H9 (cell line): ENCODE measurements at regions not wholly inside any gene's neighbourhood (a gene's known extent, or its start where the extent isn't known, plus 50 kb on each side); places are given as distances from the start of the nearest gene placed in this dataset.

Experiments
- DNase-seq: peaks from one replicate; pipeline ENCODE4 v3.0.0-alpha.2; 2017
- H2AFZ ChIP-seq: one replicate; pipeline ENCODE4 v1.6.1; 2013; ENCODE audit warnings: mild to moderate bottlenecking, low read length, control low read depth, moderate library complexity
- H2AK5ac ChIP-seq: 2 replicates; pipeline ENCODE4 v1.6.1; 2013; ENCODE audit warnings: low read length, control low read depth, mixed read lengths; ENCODE audit not compliant: insufficient read length
- H2BK120ac ChIP-seq: one replicate; pipeline ENCODE4 v1.6.1; 2013; ENCODE audit warnings: low read depth, mild to moderate bottlenecking, low read length, control low read depth, inconsistent platforms; ENCODE audit not compliant: poor library complexity, severe bottlenecking
- H2BK12ac ChIP-seq: 2 replicates; pipeline ENCODE4 v1.6.1; 2013; ENCODE audit warnings: low read length, control low read depth, mixed read lengths, low read depth; ENCODE audit not compliant: insufficient read length
- H2BK15ac ChIP-seq: 2 replicates; pipeline ENCODE4 v1.6.1; 2013; ENCODE audit warnings: low read depth, low read length, control low read depth
- H2BK20ac ChIP-seq: one replicate; pipeline ENCODE4 v1.6.1; 2013; ENCODE audit warnings: low read depth, mild to moderate bottlenecking, low read length, control low read depth, inconsistent platforms; ENCODE audit not compliant: poor library complexity, severe bottlenecking
- H2BK5ac ChIP-seq: 2 replicates; pipeline ENCODE4 v1.6.1; 2013; ENCODE audit warnings: low read length, control low read depth, mixed read lengths; ENCODE audit not compliant: insufficient read length
- H3K14ac ChIP-seq: 2 replicates; pipeline ENCODE4 v1.6.1; 2013; ENCODE audit warnings: low read length, control low read depth; ENCODE audit not compliant: insufficient read depth
- H3K18ac ChIP-seq: 2 replicates; pipeline ENCODE4 v1.6.1; 2013; ENCODE audit warnings: low read depth, mild to moderate bottlenecking, mixed read lengths, low read length, control low read depth; ENCODE audit not compliant: insufficient read length
- H3K23ac ChIP-seq: 2 replicates; pipeline ENCODE4 v1.6.1; 2013; ENCODE audit warnings: low read length, control low read depth, mixed read lengths, low read depth; ENCODE audit not compliant: insufficient read length
- H3K23me2 ChIP-seq: 2 replicates; pipeline ENCODE4 v1.6.1; 2013; ENCODE audit warnings: low read depth, mild to moderate bottlenecking, mixed read lengths, low read length, control low read depth; ENCODE audit not compliant: insufficient read length, poor library complexity, severe bottlenecking
- H3K27ac ChIP-seq: 2 replicates; pipeline ENCODE4 v1.5.1; 2013; ENCODE audit warnings: low read length, control low read depth, mixed read lengths, low read depth; ENCODE audit not compliant: insufficient read length
- H3K27me3 ChIP-seq: 2 replicates; pipeline ENCODE4 v1.6.1; 2013; ENCODE audit warnings: low read length, control low read depth, inconsistent platforms; ENCODE audit not compliant: insufficient read depth
- H3K4ac ChIP-seq: 2 replicates; pipeline ENCODE4 v1.6.1; 2013; ENCODE audit warnings: low read depth, mild to moderate bottlenecking, control low read depth, inconsistent platforms, low read length, moderate library complexity
- H3K4me1 ChIP-seq: 2 replicates; pipeline ENCODE4 v1.6.1; 2013; ENCODE audit warnings: low read length, control low read depth, inconsistent platforms; ENCODE audit not compliant: insufficient read depth
- H3K4me2 ChIP-seq: 2 replicates; pipeline ENCODE4 v1.6.1; 2013; ENCODE audit warnings: low read length, control low read depth, mixed read lengths; ENCODE audit not compliant: insufficient read length, insufficient read depth
- H3K56ac ChIP-seq: 2 replicates; pipeline ENCODE4 v1.6.1; 2013; ENCODE audit warnings: low read depth, mild to moderate bottlenecking, mixed read lengths, low read length, control low read depth; ENCODE audit not compliant: insufficient read length
- H3K79me1 ChIP-seq: 2 replicates; pipeline ENCODE4 v1.6.1; 2013; ENCODE audit warnings: low read depth, mild to moderate bottlenecking, moderate library complexity, low read length, control low read depth, inconsistent platforms; ENCODE audit not compliant: insufficient read depth, poor library complexity, severe bottlenecking
- H3K79me2 ChIP-seq: 2 replicates; pipeline ENCODE4 v1.6.1; 2013; ENCODE audit warnings: low read length, control low read depth, inconsistent platforms; ENCODE audit not compliant: insufficient read depth
- H3K9ac ChIP-seq: 2 replicates; pipeline ENCODE4 v1.6.1; 2013; ENCODE audit warnings: low read length, control low read depth, mixed read lengths; ENCODE audit not compliant: insufficient read length; ENCODE audit errors: extremely low read depth
- H3K9me3 ChIP-seq: one replicate; pipeline ENCODE4 v1.6.1; 2013; ENCODE audit warnings: low read depth, low read length, inconsistent platforms; ENCODE audit not compliant: control insufficient read depth
- H3T11ph ChIP-seq: one replicate; pipeline ENCODE4 v1.6.1; 2013; ENCODE audit warnings: mild to moderate bottlenecking, low read length, control low read depth, inconsistent platforms
- H4K20me1 ChIP-seq: one replicate; pipeline ENCODE4 v1.6.1; 2013; ENCODE audit not compliant: control insufficient read depth, insufficient read length, insufficient read depth
- H4K5ac ChIP-seq: 2 replicates; pipeline ENCODE4 v1.6.1; 2013; ENCODE audit warnings: low read depth, mild to moderate bottlenecking, mixed read lengths, low read length, control low read depth; ENCODE audit not compliant: insufficient read length
- H4K8ac ChIP-seq: replicated peaks from 2 replicates; pipeline ENCODE4 v1.6.1; 2013; ENCODE audit warnings: low read length, control low read depth, mixed read lengths, low read depth; ENCODE audit not compliant: insufficient read length
- H4K91ac ChIP-seq: 2 replicates; pipeline ENCODE4 v1.6.1; 2013; ENCODE audit warnings: low read depth, mild to moderate bottlenecking, moderate library complexity, mixed read lengths, low read length, control low read depth; ENCODE audit not compliant: insufficient read length
- H3K27ac Mint-ChIP-seq, 3 experiments: 2 replicates in 2 of 3; 3 replicates in 1 of 3; pipeline ENCODE4 v1.8.0; 2020 to 2021; ENCODE audit warnings: mixed read lengths in 3 of 3, mild to moderate bottlenecking in 1 of 3, moderate library complexity in 1 of 3
- H3K27me3 Mint-ChIP-seq: 2 replicates; pipeline ENCODE4 v1.8.0; 2021; ENCODE audit warnings: low read depth, mild to moderate bottlenecking, moderate library complexity, mixed read lengths
- H3K36me3 Mint-ChIP-seq, 3 experiments: 2 replicates in 2 of 3; 3 replicates in 1 of 3; pipeline ENCODE4 v1.8.0; 2020 to 2021; ENCODE audit warnings: low read depth in 3 of 3, mixed read lengths in 3 of 3; ENCODE audit not compliant: insufficient read depth in 1 of 3
- H3K4me1 Mint-ChIP-seq, 2 experiments: 2 replicates each; pipeline ENCODE4 v1.8.0; 2020; ENCODE audit warnings: mixed read lengths in 2 of 2
- H3K4me3 Mint-ChIP-seq, 2 experiments: 2 replicates in 1 of 2; 3 replicates in 1 of 2; pipeline ENCODE4 v1.8.0; 2020 to 2021; ENCODE audit warnings: mild to moderate bottlenecking in 2 of 2, mixed read lengths in 2 of 2, moderate library complexity in 1 of 2
- H3K9me3 Mint-ChIP-seq, 2 experiments: 2 replicates in 1 of 2; 3 replicates in 1 of 2; pipeline ENCODE4 v1.8.0; 2020; ENCODE audit warnings: mild to moderate bottlenecking in 2 of 2, mixed read lengths in 2 of 2, moderate library complexity in 1 of 2
- CTCF ChIP-seq: fragments of 200-600 bp; sonication (generic); conservative IDR thresholded peaks from 3 replicates; pipeline ENCODE4 v1.8.0; 2021; ENCODE audit warnings: antibody characterized with exemption, mild to moderate bottlenecking
- WGBS: extraction: QIAGEN DNeasy Blood & Tissue Kit; methylation state at CpG from one replicate; pipeline ENCODE4 v1.1.7; 2013; ENCODE audit warnings: missing lambda C conversion rate, low lambda C conversion rate, mixed read lengths; ENCODE audit not compliant: insufficient read length; ENCODE audit errors: extremely low coverage; 5-methylcytosine and 5-hydroxymethylcytosine counted together

- no peak overlapping the region for H2AFZ ChIP-seq
Observed at GRCh38 chr14:98119739-98120138, 1152.3 kb downstream of the BCL11B start.

More at GRCh38 chr14:98119739-98120138, 1152.3 kb downstream of the BCL11B start:
- H2AK5ac ChIP-seq: no peak overlapping the region
- H2BK20ac ChIP-seq: no peak overlapping the region
- no peaks in the 10 kb centered on the region for H3K79me2 ChIP-seq
- no peak overlapping the region for H2BK5ac ChIP-seq
- H2BK120ac ChIP-seq: no peak overlapping the region
- H3K4me3 Mint-ChIP-seq: no peak overlapping the region
- H3K9me3 Mint-ChIP-seq: 0 out of 5 replicates have a peak, but pooled peaks cover 2 to 3% of the 10 kb centered on the region in 2 experiments
- WGBS: no CpG with 5 or more reads among the region's 4 CpGs
- H3K9me3 ChIP-seq: no peaks in the 10 kb centered on the region
- no peaks in the 10 kb centered on the region for H3K23me2 ChIP-seq
- H3K79me1 ChIP-seq: no peaks in the 10 kb centered on the region
- H4K8ac ChIP-seq: no peak overlapping the region
- H2BK12ac ChIP-seq: no peak overlapping the region
- H3K27me3 Mint-ChIP-seq: no peaks in the 10 kb centered on the region
- 0 out of 7 replicates have a peak overlapping the region, but pooled peaks of 1 of the 3 experiments have one; percentile 28 for H3K27ac Mint-ChIP-seq
- H3K23ac ChIP-seq: no peak overlapping the region
- H4K20me1 ChIP-seq: no peaks in the 10 kb centered on the region
- no peaks in the 10 kb centered on the region for H3K4me1 ChIP-seq
- no peak overlapping the region for H3K18ac ChIP-seq
- DNase-seq: no peak
- H4K91ac ChIP-seq: no peak overlapping the region
- H3K4ac ChIP-seq: no peak overlapping the region
- no peaks in the 10 kb centered on the region for H3K36me3 Mint-ChIP-seq
- H3K4me2 ChIP-seq: no peak overlapping the region
- no peak overlapping the region for H2BK15ac ChIP-seq
- TF ChIP-seq CTCF: no peak
- H3K56ac ChIP-seq: no peak overlapping the region
- H4K5ac ChIP-seq: no peak overlapping the region
- no peak overlapping the region for H3T11ph ChIP-seq
- H3K9ac ChIP-seq: no peak overlapping the region
- no peak overlapping the region for H3K27ac ChIP-seq
- H3K4me1 Mint-ChIP-seq: peaks cover 0 to 6% of the 10 kb centered on the region in 2 experiments; a peak in 1 of 4 replicates
- H3K27me3 ChIP-seq: no peaks in the 10 kb centered on the region
- no peak overlapping the region for H3K14ac ChIP-seq
